ENCODE measurements at regions not wholly inside any gene's neighbourhood (a gene's known extent, or its start where the extent isn't known, plus 50 kb on each side); places are given as distances from the start of the nearest gene placed in this dataset.

DNA sequence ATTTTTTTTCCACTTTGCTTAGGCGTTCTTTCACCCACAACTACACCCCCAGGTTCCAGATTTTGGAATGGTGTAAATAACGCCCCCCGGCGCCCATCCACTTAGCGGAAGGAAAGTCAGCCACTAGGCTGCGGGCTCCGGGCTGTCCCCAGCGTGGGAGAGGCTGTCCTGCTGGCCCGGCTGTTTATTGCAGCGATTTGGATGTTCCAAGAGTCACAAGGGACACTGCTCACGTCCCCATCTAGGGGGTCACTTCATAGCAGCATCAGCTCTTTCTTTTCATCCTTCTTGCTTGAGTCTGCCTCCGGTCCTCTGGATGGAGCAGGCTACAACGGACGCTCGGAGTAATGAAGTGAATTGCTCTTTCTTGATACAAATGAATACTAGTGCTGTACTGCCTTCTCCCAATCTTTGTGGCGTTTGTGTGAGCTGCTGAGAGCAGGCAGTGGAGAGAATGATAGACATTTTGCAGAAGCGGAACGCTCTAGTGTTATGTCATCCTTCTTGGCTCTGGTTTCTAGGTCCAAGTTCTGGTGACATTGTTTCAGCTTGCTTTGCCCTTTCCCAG lies 50.7 kb upstream of the PAIP2B start:
- peak; percentile 31 for DNase-seq (ENCODE audit: low read depth)

DNA sequence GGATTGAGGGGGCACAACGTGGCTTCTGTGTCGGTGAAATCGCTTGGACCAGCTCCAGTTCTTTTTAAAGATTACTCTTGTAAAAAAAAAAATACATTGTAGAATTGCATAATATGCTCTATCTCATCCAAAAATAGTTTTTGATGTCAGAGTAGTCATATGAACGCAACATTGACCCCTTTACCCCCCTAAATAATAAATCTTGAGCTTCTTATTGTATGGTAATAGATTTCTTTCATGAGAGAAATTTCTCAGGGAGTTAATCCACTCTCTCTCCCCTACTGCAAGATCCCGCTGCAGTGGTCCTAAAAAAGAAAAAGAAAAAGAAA lies 50.2 kb upstream of the PAIP2B start:
- no peak for DNase-seq (ENCODE audit: low read depth)

DNA sequence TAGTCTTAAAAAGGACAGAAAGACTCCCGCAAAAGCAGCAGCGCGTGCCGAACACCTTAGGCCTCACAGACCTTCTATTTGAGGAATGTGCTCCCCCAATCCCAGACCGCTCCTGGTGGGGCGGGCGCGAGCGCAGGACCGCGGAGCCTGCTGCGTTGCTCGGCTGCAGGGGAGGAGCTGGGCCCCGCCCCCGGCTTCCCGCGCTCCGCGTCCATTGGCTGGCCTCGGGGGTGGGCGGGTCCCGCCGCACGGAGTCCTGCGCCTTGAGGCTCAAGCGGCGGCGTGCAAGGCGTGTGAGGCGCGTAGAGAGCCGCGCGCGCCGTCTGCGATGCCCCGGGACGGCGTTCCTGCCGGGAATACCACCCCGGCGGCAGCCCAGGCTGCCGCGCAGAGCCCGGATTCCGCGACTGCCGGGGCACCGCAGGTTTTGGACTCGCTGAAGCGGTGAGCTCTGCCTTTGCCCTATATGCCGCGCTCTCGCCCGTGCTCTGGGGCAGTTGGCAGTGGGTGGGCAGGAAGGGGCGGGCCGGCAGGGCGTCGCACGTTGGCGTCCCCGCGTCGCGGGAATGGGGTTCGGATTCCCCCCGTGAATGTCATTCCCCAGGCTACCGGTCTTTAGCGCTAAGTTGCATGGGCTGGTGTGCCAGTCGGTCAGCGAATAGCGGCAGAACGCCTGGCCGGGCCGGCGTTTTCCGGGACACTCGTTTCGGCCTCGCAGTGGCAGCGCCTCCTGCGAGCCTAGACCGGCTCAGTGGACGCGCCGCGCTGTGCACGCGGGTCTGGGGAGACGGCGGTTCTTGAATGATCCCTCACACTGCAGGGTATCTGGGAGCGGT lies 49.6 kb upstream of the PAIP2B start:
- DNase-seq (ENCODE audit: low read depth), result peak; percentile 77
